ENCODE measurements at regions not wholly inside any gene's neighbourhood (a gene's known extent, or its start where the extent isn't known, plus 50 kb on each side); places are given as distances from the start of the nearest gene placed in this dataset.

GRCh38 chr10:47136866-47137265 lies 163.1 kb upstream of the GDF10 start:
- H3K4me2 ChIP-seq (ENCODE audit: extremely low read depth, insufficient read depth, low read length): peak overlapping the region; percentile 40
- H4K20me1 ChIP-seq (ENCODE audit: control insufficient read depth, extremely low read depth, insufficient read depth, low read length): no peaks in the 10 kb centered on the region
- peak overlapping the region; percentile 31 for H2AFZ ChIP-seq (ENCODE audit: low read length)
- H3K27ac ChIP-seq (ENCODE audit: insufficient read depth, low read length): peak overlapping the region; percentile 53
- H3K79me2 ChIP-seq (ENCODE audit: control insufficient read depth, insufficient read depth, low read length): no peaks in the 10 kb centered on the region
- H3K36me3 ChIP-seq (ENCODE audit: control insufficient read depth, insufficient read depth, low read length): no peaks in the 10 kb centered on the region
- peaks cover 9% of the 10 kb centered on the region for H3K4me1 ChIP-seq (ENCODE audit: control insufficient read depth, extremely low read depth, insufficient read depth, low read length)
- no peaks in the 10 kb centered on the region for H3K27me3 ChIP-seq (ENCODE audit: control insufficient read depth, insufficient read depth, low read length)
- no peaks in the 10 kb centered on the region for H3K9me3 ChIP-seq (ENCODE audit: control insufficient read depth, insufficient read depth, low read depth, low read length)
- no peak for TF ChIP-seq EZH2 (IDR thresholded peaks at IDR 0.05; ENCODE audit: low read length, missing control alignments)
- TF ChIP-seq, protein P1, sequence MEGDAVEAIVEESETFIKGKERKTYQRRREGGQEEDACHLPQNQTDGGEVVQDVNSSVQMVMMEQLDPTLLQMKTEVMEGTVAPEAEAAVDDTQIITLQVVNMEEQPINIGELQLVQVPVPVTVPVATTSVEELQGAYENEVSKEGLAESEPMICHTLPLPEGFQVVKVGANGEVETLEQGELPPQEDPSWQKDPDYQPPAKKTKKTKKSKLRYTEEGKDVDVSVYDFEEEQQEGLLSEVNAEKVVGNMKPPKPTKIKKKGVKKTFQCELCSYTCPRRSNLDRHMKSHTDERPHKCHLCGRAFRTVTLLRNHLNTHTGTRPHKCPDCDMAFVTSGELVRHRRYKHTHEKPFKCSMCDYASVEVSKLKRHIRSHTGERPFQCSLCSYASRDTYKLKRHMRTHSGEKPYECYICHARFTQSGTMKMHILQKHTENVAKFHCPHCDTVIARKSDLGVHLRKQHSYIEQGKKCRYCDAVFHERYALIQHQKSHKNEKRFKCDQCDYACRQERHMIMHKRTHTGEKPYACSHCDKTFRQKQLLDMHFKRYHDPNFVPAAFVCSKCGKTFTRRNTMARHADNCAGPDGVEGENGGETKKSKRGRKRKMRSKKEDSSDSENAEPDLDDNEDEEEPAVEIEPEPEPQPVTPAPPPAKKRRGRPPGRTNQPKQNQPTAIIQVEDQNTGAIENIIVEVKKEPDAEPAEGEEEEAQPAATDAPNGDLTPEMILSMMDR (conservative IDR thresholded peaks at IDR 0.05 in 1 of 2, IDR thresholded peaks at IDR 0.05 in 1 of 2; ENCODE audit: low read depth in 1 of 2, low read length in 2 of 2): no peak
- H3K4me3 ChIP-seq (replicated peaks in 1 of 4; ENCODE audit: control extremely low read depth in 1 of 4, insufficient read depth in 1 of 4, low read depth in 3 of 4, low read length in 4 of 4): no peak overlapping the region
- no peak overlapping the region for H3K9ac ChIP-seq (ENCODE audit: insufficient read depth, low read length)
- DNase-seq (ENCODE audit: low read depth in 2 of 2): peak in 1 of 2 donors; percentile 31

DNA sequence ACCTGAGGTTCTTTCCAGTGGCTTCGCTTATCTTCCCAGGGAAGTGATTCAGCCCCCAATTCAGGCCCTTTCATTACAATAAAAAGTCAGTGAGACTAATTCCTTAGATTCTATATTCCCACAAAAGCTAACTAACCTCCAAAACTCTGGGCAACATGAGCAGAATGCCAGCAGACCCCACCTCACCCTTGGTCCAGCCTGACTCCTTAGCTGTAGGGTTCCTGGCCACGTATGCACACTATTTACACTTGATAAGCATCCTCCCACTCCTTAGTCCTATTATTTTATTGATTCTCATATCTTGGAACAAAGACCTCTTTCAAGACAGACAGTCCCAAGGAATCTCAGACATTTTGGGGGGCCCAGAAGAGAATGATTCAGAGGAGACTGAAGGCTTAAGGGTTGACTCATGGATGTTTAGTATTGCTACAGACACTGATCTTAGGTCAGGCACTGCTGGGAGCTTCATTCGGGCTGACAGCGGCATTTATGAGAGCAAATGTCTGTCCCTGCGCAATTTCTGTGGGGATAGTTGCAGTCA lies 162.6 kb upstream of the GDF10 start:
- no peaks in the 10 kb centered on the region for H3K9me3 ChIP-seq (ENCODE audit: control insufficient read depth, insufficient read depth, low read depth, low read length)
- H2AFZ ChIP-seq (ENCODE audit: low read length): no peak overlapping the region
- peaks cover 9% of the 10 kb centered on the region for H3K4me1 ChIP-seq (ENCODE audit: control insufficient read depth, extremely low read depth, insufficient read depth, low read length)
- H4K20me1 ChIP-seq (ENCODE audit: control insufficient read depth, extremely low read depth, insufficient read depth, low read length): no peaks in the 10 kb centered on the region
- no peak overlapping the region for H3K9ac ChIP-seq (ENCODE audit: insufficient read depth, low read length)
- no peak for TF ChIP-seq EZH2 (IDR thresholded peaks at IDR 0.05; ENCODE audit: low read length, missing control alignments)
- TF ChIP-seq, protein P1 (conservative IDR thresholded peaks at IDR 0.05 in 1 of 2, IDR thresholded peaks at IDR 0.05 in 1 of 2; ENCODE audit: low read depth in 1 of 2, low read length in 2 of 2): no peak
- peak overlapping the region; percentile 53 for H3K27ac ChIP-seq (ENCODE audit: insufficient read depth, low read length)
- H3K4me3 ChIP-seq (replicated peaks in 1 of 4; ENCODE audit: control extremely low read depth in 1 of 4, insufficient read depth in 1 of 4, low read depth in 3 of 4, low read length in 4 of 4): peak overlapping the region in 1 of 4 experiments; percentile 23
- H3K27me3 ChIP-seq (ENCODE audit: control insufficient read depth, insufficient read depth, low read length): no peaks in the 10 kb centered on the region
- H3K4me2 ChIP-seq (ENCODE audit: extremely low read depth, insufficient read depth, low read length): peak overlapping the region; percentile 40
- peak; percentile 73 to 93 for DNase-seq (ENCODE audit: low read depth in 2 of 2)
- H3K79me2 ChIP-seq (ENCODE audit: control insufficient read depth, insufficient read depth, low read length): no peaks in the 10 kb centered on the region
- no peaks in the 10 kb centered on the region for H3K36me3 ChIP-seq (ENCODE audit: control insufficient read depth, insufficient read depth, low read length)

GRCh38 chr10:47139121-47139520 lies 160.9 kb upstream of the GDF10 start:
- no peaks in the 10 kb centered on the region for H3K9me3 ChIP-seq (ENCODE audit: control insufficient read depth, insufficient read depth, low read depth, low read length)
- DNase-seq (ENCODE audit: low read depth in 2 of 2): no peak
- no peak overlapping the region for H3K27ac ChIP-seq (ENCODE audit: insufficient read depth, low read length)
- no peak overlapping the region for H3K4me2 ChIP-seq (ENCODE audit: extremely low read depth, insufficient read depth, low read length)
- no peak overlapping the region for H3K4me3 ChIP-seq (replicated peaks in 1 of 4; ENCODE audit: control extremely low read depth in 1 of 4, insufficient read depth in 1 of 4, low read depth in 3 of 4, low read length in 4 of 4)
- no peak for TF ChIP-seq EZH2 (IDR thresholded peaks at IDR 0.05; ENCODE audit: low read length, missing control alignments)
- TF ChIP-seq, protein P1 (conservative IDR thresholded peaks at IDR 0.05 in 1 of 2, IDR thresholded peaks at IDR 0.05 in 1 of 2; ENCODE audit: low read depth in 1 of 2, low read length in 2 of 2): no peak
- no peaks in the 10 kb centered on the region for H3K36me3 ChIP-seq (ENCODE audit: control insufficient read depth, insufficient read depth, low read length)
- H3K4me1 ChIP-seq (ENCODE audit: control insufficient read depth, extremely low read depth, insufficient read depth, low read length): peaks cover 9% of the 10 kb centered on the region
- no peaks in the 10 kb centered on the region for H3K27me3 ChIP-seq (ENCODE audit: control insufficient read depth, insufficient read depth, low read length)
- H3K79me2 ChIP-seq (ENCODE audit: control insufficient read depth, insufficient read depth, low read length): no peaks in the 10 kb centered on the region
- H4K20me1 ChIP-seq (ENCODE audit: control insufficient read depth, extremely low read depth, insufficient read depth, low read length): no peaks in the 10 kb centered on the region
- no peak overlapping the region for H2AFZ ChIP-seq (ENCODE audit: low read length)
- H3K9ac ChIP-seq (ENCODE audit: insufficient read depth, low read length): no peak overlapping the region

Measured in fibroblast of lung (primary cell).